Stimulated activated CD4-positive, alpha-beta T cell treated with anti-CD3 and anti-CD28 coated beads, Interleukin-12 subunit alpha, Interleukin-12 subunit beta, amount 100 ng/mL, for 24 hours (primary cell): ENCODE measurements at regions not wholly inside any gene's neighbourhood (a gene's known extent, or its start where the extent isn't known, plus 50 kb on each side); places are given as distances from the start of the nearest gene placed in this dataset.
A peak's percentile ranks its signal among the peaks of the same experiment; 100 is the strongest.

Source experiments
- DNase-seq, 2 experiments: peaks; one replicate each; pipeline ENCODE4 v3.0.0-alpha.2; 2020; ENCODE audit warnings: low read depth in 2 of 2

DNA sequence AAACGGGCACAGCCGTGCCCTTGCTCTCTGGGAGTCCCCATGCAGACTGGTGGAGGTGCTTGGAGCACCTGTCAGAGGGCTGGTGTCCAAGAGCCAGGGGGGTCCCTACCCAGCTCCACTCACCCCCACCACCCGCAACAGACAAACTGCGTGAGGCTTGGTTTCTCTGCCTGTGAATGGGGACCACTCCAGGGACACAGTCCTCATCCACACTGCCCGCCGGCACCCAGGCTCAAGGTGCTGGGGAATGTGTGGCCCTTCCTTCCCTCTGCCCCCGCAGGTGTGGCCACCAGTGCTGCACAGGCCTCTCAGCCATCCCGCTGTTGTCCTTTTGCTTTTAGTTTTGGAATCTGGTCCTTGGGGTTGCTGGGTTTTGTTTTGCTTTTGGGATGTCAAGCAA lies 136.5 kb upstream of the ZNF236 start:
- no peak for DNase-seq

GRCh38 chr18:76685402-76685801 lies 137.0 kb upstream of the ZNF236 start:
- no peak for DNase-seq

DNA sequence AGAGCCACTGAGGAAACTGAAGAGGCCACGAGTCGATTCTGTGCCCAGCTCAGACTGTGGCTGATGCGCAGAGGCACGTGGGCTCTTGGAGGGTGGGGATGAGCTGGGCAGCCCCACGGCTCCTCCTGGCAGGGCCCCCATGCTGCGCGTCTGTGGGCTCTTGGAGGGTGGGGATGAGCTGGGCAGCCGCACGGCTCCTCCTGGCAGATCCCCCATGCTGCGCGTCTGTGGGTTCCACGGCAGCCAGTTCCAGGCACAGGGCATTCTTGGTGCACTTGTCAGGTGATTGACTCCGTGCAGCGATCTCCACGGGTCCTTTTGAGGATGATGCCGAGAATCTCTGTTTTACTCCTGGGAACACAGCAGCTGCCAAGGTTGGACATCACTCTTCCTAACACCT lies 138.1 kb upstream of the ZNF236 start:
- no peak for DNase-seq

DNA sequence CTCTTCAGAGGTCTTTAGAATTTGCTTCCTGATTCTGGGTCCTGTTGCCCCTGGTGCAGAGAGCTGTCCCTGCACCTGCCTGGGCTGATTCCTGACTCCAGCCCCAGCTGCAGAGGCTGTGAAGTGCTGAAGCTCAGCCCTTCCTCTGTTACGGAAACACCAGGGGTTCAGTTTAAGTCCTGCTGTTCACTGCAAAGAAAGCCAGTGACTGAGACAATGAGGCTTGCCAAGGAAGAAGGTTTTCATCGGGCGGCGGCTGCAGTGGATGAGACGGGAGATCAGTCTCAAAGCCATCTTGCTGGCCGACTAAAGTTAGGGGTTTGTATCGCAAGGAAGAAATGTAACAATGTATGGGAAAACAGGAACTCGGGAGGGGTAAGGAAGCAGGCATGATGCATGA lies 142.4 kb upstream of the ZNF236 start:
- DNase-seq = no peak

- no peak for DNase-seq
Observed at GRCh38 chr18:76679259-76679658, 143.1 kb upstream of the ZNF236 start.

GRCh38 chr18:76678248-76678647 lies 144.1 kb upstream of the ZNF236 start:
- DNase-seq = no peak

GRCh38 chr18:76674596-76674995 lies 147.8 kb upstream of the ZNF236 start:
- no peak for DNase-seq

GRCh38 chr18:76673281-76674185 lies 148.8 kb upstream of the ZNF236 start:
- DNase-seq = no peak

DNA sequence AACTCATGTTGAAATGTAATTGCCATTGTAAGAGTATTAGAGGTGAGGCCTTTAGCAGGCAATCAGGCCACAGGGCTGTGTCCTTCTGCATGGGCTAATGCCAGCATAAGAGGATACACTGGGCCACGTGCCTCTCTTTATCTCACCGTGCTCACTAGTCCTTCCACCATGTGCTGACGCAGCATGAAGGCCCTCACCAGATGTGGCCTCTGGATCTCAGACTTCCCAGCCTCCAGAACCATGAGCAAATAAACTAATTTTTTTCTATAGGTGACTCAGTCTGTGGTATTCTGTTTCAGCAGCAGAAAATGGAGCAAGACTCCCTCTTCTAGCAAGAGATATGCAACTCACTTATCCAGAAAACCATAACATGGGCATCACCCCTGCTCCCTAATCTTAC lies 149.7 kb upstream of the ZNF236 start:
- no peak for DNase-seq

- DNase-seq = no peak
Observed at GRCh38 chr18:76670564-76671288, 151.6 kb upstream of the ZNF236 start.

GRCh38 chr18:76668546-76668945 lies 153.8 kb upstream of the ZNF236 start:
- DNase-seq = no peak

DNA sequence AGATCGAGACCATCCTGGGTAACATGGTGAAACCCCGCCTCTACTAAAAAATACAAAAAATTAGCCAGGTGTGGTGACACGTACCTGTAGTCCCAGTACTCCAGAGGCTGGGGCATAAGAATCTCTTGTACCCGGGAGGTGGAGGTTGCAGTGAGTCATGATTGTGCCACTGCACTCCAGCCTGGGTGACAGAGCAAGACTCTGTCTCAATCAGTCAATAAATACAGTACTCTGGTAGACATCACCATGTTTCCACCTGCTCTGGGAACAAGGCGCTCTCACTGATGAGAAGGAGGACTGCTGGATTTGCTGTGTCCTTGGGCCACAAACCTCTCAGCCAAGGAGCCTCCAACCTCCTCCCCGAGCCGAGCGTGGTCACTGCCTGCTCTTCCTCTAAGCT lies 154.2 kb upstream of the ZNF236 start:
- no peak for DNase-seq

DNA sequence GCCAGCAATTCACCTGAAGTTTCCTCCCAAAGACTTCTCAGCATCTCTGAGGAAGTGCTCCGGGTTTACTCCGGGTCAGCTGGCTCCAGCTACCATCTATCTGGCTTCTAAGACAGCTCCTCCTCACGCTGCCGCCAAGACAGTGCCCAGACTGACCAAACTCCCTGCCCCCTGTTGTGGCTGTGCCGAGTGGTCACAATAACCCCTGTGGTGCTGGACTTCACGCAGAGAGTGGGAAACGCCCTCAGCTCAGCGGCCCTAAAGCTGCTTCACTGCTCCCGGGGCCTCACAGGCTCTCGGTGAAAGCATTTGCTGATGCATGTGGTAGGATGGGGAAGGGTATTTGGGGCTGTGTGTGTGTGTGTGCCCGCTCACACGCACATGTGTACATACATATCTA lies 154.8 kb upstream of the ZNF236 start:
- no peak for DNase-seq

GRCh38 chr18:76662626-76663025 lies 159.7 kb upstream of the ZNF236 start:
- DNase-seq = no peak

GRCh38 chr18:76660571-76661192 lies 161.7 kb upstream of the ZNF236 start:
- DNase-seq = no peak

GRCh38 chr18:76658627-76659026 lies 163.6 kb upstream of the ZNF516 start:
- peak in 1 of 2 experiments; percentile 15 for DNase-seq

- DNase-seq = no peak
Observed at GRCh38 chr18:76657911-76658470, 162.9 kb upstream of the ZNF516 start.

GRCh38 chr18:76656925-76657827 lies 162.1 kb upstream of the ZNF516 start:
- no peak for DNase-seq

GRCh38 chr18:76654577-76654976 lies 159.5 kb upstream of the ZNF516 start:
- DNase-seq = no peak

- DNase-seq = no peak
Observed at GRCh38 chr18:76647322-76647721, 152.3 kb upstream of the ZNF516 start.

- DNase-seq = no peak
Observed at GRCh38 chr18:76644580-76644979, 149.5 kb upstream of the ZNF516 start.
